ACC112 (cell line): ENCODE measurements at regions not wholly inside any gene's neighbourhood (a gene's known extent, or its start where the extent isn't known, plus 50 kb on each side); places are given as distances from the start of the nearest gene placed in this dataset.
A peak's percentile ranks its signal among the peaks of the same experiment; 100 is the strongest.

Source experiments
- H2AFZ ChIP-seq: fragments of 200-600 bp; sonication (generic); one replicate; pipeline ENCODE4 v1.6.0; 2017; ENCODE audit warnings: antibody characterized with exemption, low read length; ENCODE audit not compliant: unreplicated experiment
- H3K27ac ChIP-seq: fragments of 200-600 bp; sonication (generic); 2 replicates; pipeline ENCODE4 v1.5.1; 2014; ENCODE audit warnings: low read depth, mild to moderate bottlenecking, antibody characterized with exemption, low read length, moderate library complexity
- H3K27me3 ChIP-seq: fragments of 200-600 bp; sonication (generic); 2 replicates; pipeline ENCODE4 v1.6.1; 2014; ENCODE audit warnings: mild to moderate bottlenecking, antibody characterized with exemption, low read length, moderate library complexity, mixed read lengths; ENCODE audit not compliant: insufficient read depth
- H3K36me3 ChIP-seq: fragments of 200-600 bp; sonication (generic); 2 replicates; pipeline ENCODE4 v1.6.1; 2016; ENCODE audit warnings: mild to moderate bottlenecking, antibody characterized with exemption, low read length, moderate library complexity, mixed read lengths; ENCODE audit not compliant: insufficient read depth
- H3K4me1 ChIP-seq: fragments of 200-600 bp; sonication (generic); one replicate; pipeline ENCODE4 v1.6.1; 2016; ENCODE audit warnings: low read length, mixed read lengths; ENCODE audit not compliant: insufficient read depth, unreplicated experiment, control insufficient read depth
- H3K4me3 ChIP-seq: fragments of 200-600 bp; sonication (generic); 2 replicates; pipeline ENCODE4 v1.5.1; 2014; ENCODE audit warnings: mild to moderate bottlenecking, low read depth, low read length
- H3K79me2 ChIP-seq: fragments of 200-600 bp; sonication (generic); one replicate; pipeline ENCODE4 v1.6.0; 2016; ENCODE audit warnings: low read length; ENCODE audit not compliant: control insufficient read depth, unreplicated experiment, insufficient read depth

DNA sequence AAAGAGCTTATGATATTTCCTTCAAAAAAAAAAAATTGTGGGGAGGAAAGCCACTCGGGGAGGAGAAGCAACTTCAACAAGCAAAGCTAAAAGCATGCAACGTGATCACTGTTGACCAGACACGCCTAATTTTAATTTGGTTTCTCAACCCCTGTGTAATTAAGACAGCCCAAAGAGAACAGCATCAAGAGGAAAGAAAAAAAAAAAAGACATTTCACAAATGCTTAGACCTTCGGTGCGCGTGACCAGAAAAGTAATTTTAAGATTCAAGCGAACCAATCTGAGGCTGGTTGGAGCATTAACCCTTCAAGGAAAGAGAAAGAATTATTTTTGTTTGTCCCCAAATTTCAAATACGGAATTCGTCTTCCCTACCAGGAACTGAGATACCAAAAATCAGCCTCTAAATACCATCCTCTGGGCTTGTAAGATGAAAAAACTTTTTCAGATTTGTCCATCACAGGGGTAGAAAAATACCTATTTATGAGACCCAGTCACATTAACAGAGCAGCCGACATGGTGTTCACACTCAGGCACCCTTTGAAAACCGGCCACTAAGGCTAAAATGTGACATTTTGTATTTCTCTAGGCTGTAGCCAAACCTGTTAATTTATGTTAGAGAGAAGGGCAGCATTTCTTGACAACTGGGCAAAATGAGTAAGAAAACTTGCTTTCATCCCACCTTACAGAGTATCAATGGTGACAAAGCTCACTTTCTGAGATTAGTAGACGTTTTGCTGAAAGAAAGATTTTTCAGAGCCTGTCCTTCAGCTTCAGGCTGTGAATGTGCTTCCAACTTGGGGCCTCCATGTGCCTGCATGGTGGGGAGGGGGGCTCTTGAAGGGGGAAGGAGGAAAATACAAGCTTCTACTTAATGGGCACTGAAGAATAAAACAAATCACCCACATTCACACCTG is 179.9 kb upstream of the KLF14 start:
- peaks cover 26% of the 10 kb centered on the region for H3K36me3 ChIP-seq
- no peak overlapping the region for H2AFZ ChIP-seq
- H3K4me3 ChIP-seq, result peak overlapping the region; percentile 94
- H3K27me3 ChIP-seq, result no peaks in the 10 kb centered on the region
- H3K79me2 ChIP-seq, result peaks cover 85% of the 10 kb centered on the region
- peaks cover 65% of the 10 kb centered on the region for H3K4me1 ChIP-seq
- H3K27ac ChIP-seq, result peak overlapping the region; percentile 99

- H3K27ac ChIP-seq, result peak overlapping the region; percentile 99
- no peak overlapping the region for H2AFZ ChIP-seq
- peaks cover 66% of the 10 kb centered on the region for H3K4me1 ChIP-seq
- H3K4me3 ChIP-seq, result peak overlapping the region; percentile 94; the same call in 1 of the 2 replicates
- peaks cover 33% of the 10 kb centered on the region for H3K36me3 ChIP-seq
- H3K27me3 ChIP-seq, result no peaks in the 10 kb centered on the region
- H3K79me2 ChIP-seq, result peaks cover 85% of the 10 kb centered on the region
Measured at GRCh38 chr7:130914554-130915294, 180.7 kb upstream of the KLF14 start.

DNA sequence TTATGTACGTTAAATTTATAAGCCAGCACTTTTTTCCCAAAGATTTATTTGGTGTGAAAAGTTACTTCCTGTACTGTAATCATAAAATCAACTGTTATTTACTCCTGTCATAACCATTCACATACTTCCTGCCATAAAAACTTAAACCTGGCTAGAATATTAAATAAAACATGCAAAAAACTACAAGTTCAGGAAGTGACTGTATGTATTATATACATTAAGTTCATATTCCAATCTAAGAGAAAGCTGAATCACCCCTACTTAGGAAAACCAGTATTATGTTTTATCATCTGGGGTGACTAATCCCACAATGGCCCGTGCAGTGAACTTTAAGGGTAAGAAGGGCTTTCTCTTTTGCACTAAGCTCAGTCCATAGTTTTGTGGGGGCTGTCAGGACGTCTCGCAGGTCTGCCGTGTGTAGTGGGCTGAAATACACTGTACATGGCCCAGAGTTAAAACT is 183.7 kb upstream of the KLF14 start:
- peaks cover 90% of the 10 kb centered on the region for H3K4me1 ChIP-seq
- peaks cover 7% of the 10 kb centered on the region; the same call in 1 of the 2 replicates for H3K36me3 ChIP-seq
- H3K79me2 ChIP-seq, result peaks cover 79% of the 10 kb centered on the region
- no peaks in the 10 kb centered on the region for H3K27me3 ChIP-seq
- H3K27ac ChIP-seq, result peak overlapping the region; percentile 99
- no peak overlapping the region for H2AFZ ChIP-seq
- no peak overlapping the region for H3K4me3 ChIP-seq

- Histone ChIP-seq H3K27ac (peak overlapping the region; percentile 99), H3K27me3 (no peaks in the 10 kb centered on the region), H3K4me1 (peaks cover 97% of the 10 kb centered on the region), H3K36me3 (peaks cover 7% of the 10 kb centered on the region; the same call in 1 of the 2 replicates), H3K79me2 (peaks cover 83% of the 10 kb centered on the region), H2AFZ (no peak overlapping the region), H3K4me3 (no peak overlapping the region)
Measured at GRCh38 chr7:130918129-130919052, 184.4 kb upstream of the KLF14 start.

- H3K79me2 ChIP-seq, result peaks cover 87% of the 10 kb centered on the region
- peak overlapping the region; percentile 99 for H3K27ac ChIP-seq
- H2AFZ ChIP-seq, result no peak overlapping the region
- no peaks in the 10 kb centered on the region for H3K27me3 ChIP-seq
- peaks cover 98% of the 10 kb centered on the region for H3K4me1 ChIP-seq
- peaks cover 7% of the 10 kb centered on the region; the same call in 1 of the 2 replicates for H3K36me3 ChIP-seq
- peak overlapping the region; percentile 16; the same call in 1 of the 2 replicates for H3K4me3 ChIP-seq
Measured at GRCh38 chr7:130919316-130920103, 185.5 kb upstream of the KLF14 start.

- Histone ChIP-seq H2AFZ (no peak overlapping the region), H3K27me3 (no peaks in the 10 kb centered on the region), H3K4me3 (no peak overlapping the region), H3K4me1 (peaks cover 95% of the 10 kb centered on the region), H3K79me2 (peaks cover 85% of the 10 kb centered on the region), H3K36me3 (peaks cover 7% of the 10 kb centered on the region; the same call in 1 of the 2 replicates), H3K27ac (peak overlapping the region; percentile 99)
Measured at GRCh38 chr7:130920122-130920521, 186.1 kb upstream of the KLF14 start.

GRCh38 chr7:130921391-130922180 is 187.6 kb upstream of the KLF14 start:
- H2AFZ ChIP-seq, result peak overlapping the region; percentile 42

DNA sequence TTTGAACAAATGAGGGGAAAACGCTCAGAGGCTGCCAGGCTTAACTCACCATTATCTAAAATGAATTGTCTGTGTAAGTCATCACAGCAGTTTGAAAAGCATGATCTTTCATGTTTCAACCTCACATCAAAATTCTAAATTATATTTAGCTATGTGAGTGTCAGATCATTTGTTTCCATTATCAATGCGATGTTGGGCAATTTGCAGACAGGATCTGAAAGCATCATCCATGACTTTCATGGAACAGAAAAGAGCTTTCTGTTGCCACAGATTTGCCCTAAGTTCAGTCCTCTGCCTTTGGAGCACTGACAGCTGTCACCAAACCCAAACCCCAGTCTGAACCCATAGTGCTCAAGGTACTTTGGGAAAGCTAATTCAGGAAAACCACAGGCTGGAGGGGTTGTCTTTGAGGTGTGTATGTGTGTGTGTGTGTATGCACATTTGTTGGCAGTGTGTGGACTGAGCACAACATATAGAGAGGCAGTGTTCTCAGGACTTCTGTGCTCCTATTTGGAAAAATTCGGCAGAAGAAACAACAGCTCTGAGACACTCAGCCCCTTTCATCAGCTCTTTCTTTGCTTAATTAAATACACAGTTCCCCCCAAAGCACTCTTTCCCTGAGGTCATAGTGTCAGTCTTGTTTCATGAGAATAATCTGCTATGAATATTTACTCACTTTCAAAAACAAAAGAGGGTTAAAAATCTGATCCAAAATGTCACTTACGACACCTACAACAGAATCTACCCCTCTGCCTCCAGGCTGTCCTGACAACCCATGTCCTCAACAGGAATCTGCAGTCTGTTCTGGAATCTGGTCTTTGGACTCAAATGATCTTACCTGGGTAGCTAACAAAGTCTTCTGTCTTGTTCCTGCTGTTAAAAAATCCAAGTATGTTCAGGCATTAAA is 188.5 kb upstream of the KLF14 start:
- H3K27me3 ChIP-seq, result no peaks in the 10 kb centered on the region
- peaks cover 77% of the 10 kb centered on the region for H3K4me1 ChIP-seq
- H3K36me3 ChIP-seq, result peaks cover 7% of the 10 kb centered on the region; the same call in 1 of the 2 replicates
- H2AFZ ChIP-seq, result no peak overlapping the region
- peaks cover 88% of the 10 kb centered on the region for H3K79me2 ChIP-seq
- H3K4me3 ChIP-seq, result peak overlapping the region; percentile 58; the same call in 1 of the 2 replicates
- H3K27ac ChIP-seq, result peak overlapping the region; percentile 99

More at GRCh38 chr7:130921391-130922180, 187.6 kb upstream of the KLF14 start:
- Histone ChIP-seq H3K4me3 (peak overlapping the region; percentile 58), H3K27me3 (no peaks in the 10 kb centered on the region), H3K79me2 (peaks cover 86% of the 10 kb centered on the region), H3K27ac (peak overlapping the region; percentile 99), H3K36me3 (peaks cover 7% of the 10 kb centered on the region; the same call in 1 of the 2 replicates), H3K4me1 (peaks cover 86% of the 10 kb centered on the region)
